ENCODE measurements at regions not wholly inside any gene's neighbourhood (a gene's known extent, or its start where the extent isn't known, plus 50 kb on each side); places are given as distances from the start of the nearest gene placed in this dataset.

- Histone ChIP-seq H3K36me3 (ENCODE audit: insufficient read depth, low read length) (no peaks in the 10 kb centered on the region), H3K27ac (ENCODE audit: low read length) (peak overlapping the region; percentile 99), H3K4me2 (ENCODE audit: low read length) (peak overlapping the region; percentile 83), H3K4me3 (ENCODE audit: low read length) (peak overlapping the region; percentile 57), H3F3A (ENCODE audit: insufficient read depth, low read length, poor library complexity, severe bottlenecking) (peaks cover 25% of the 10 kb centered on the region), H3K9me3 (ENCODE audit: low read length) (no peaks in the 10 kb centered on the region), H3K27me3 (ENCODE audit: insufficient read depth, low read depth, low read length) (no peaks in the 10 kb centered on the region), H3K79me2 (replicated peaks; ENCODE audit: insufficient read depth, low read length) (no peaks in the 10 kb centered on the region), H3K9me2 (ENCODE audit: insufficient read depth, low read length) (no peaks in the 10 kb centered on the region), H2AFZ (ENCODE audit: low read depth, low read length) (peak overlapping the region; percentile 40), H3K9ac (ENCODE audit: low read length) (peak overlapping the region; percentile 67), H4K20me1 (ENCODE audit: insufficient read depth) (no peaks in the 10 kb centered on the region)
- peak; percentile 90 for TF ChIP-seq REST (IDR thresholded peaks at IDR 0.05; ENCODE audit: borderline replicate concordance)
- peak; percentile 33 for TF ChIP-seq TAF1 (IDR thresholded peaks at IDR 0.05; ENCODE audit: low read depth)
- peak; percentile 50 for TF ChIP-seq MXI1 (conservative IDR thresholded peaks at IDR 0.05; ENCODE audit: poor library complexity, severe bottlenecking)
- no peak for TF ChIP-seq CTCF (IDR thresholded peaks at IDR 0.05; ENCODE audit: poor library complexity, severe bottlenecking)
- TF ChIP-seq SMC3 (conservative IDR thresholded peaks at IDR 0.05; ENCODE audit: poor library complexity): peak; percentile 59
- TF ChIP-seq EZH2 (IDR thresholded peaks at IDR 0.05; ENCODE audit: borderline replicate concordance, insufficient read depth, low read length, poor library complexity, severe bottlenecking): no peak
- TF ChIP-seq POLR2AphosphoS5 (IDR thresholded peaks at IDR 0.05): peak; percentile 80
- TF ChIP-seq RAD21 (conservative IDR thresholded peaks at IDR 0.05): peak; percentile 61
- TF ChIP-seq EP300 (conservative IDR thresholded peaks at IDR 0.05; ENCODE audit: poor library complexity, severe bottlenecking): peak; percentile 98
Measured at GRCh38 chr13:32947411-32948276, 68.6 kb upstream of the KL start.

- no peaks in the 10 kb centered on the region for H4K20me1 ChIP-seq (ENCODE audit: insufficient read depth)
- no peaks in the 10 kb centered on the region for H3K36me3 ChIP-seq (ENCODE audit: insufficient read depth, low read length)
- no peak for TF ChIP-seq MXI1 (conservative IDR thresholded peaks at IDR 0.05; ENCODE audit: poor library complexity, severe bottlenecking)
- TF ChIP-seq RAD21 (conservative IDR thresholded peaks at IDR 0.05): no peak
- no peak for TF ChIP-seq POLR2AphosphoS5 (IDR thresholded peaks at IDR 0.05)
- no peak for TF ChIP-seq TAF1 (IDR thresholded peaks at IDR 0.05; ENCODE audit: low read depth)
- TF ChIP-seq EZH2 (IDR thresholded peaks at IDR 0.05; ENCODE audit: borderline replicate concordance, insufficient read depth, low read length, poor library complexity, severe bottlenecking): no peak
- TF ChIP-seq CTCF (IDR thresholded peaks at IDR 0.05; ENCODE audit: poor library complexity, severe bottlenecking): no peak
- TF ChIP-seq REST (IDR thresholded peaks at IDR 0.05; ENCODE audit: borderline replicate concordance): no peak
- TF ChIP-seq EP300 (conservative IDR thresholded peaks at IDR 0.05; ENCODE audit: poor library complexity, severe bottlenecking): no peak
- no peak for TF ChIP-seq SMC3 (conservative IDR thresholded peaks at IDR 0.05; ENCODE audit: poor library complexity)
Measured at GRCh38 chr13:32949820-32950219, 66.4 kb upstream of the KL start.

More at GRCh38 chr13:32949820-32950219, 66.4 kb upstream of the KL start:
- no peak overlapping the region for H3K4me3 ChIP-seq (ENCODE audit: low read length)
- H3K79me2 ChIP-seq (replicated peaks; ENCODE audit: insufficient read depth, low read length): no peaks in the 10 kb centered on the region
- H2AFZ ChIP-seq (ENCODE audit: low read depth, low read length): peak overlapping the region; percentile 23
- no peaks in the 10 kb centered on the region for H3K9me3 ChIP-seq (ENCODE audit: low read length)
- H3K27me3 ChIP-seq (ENCODE audit: insufficient read depth, low read depth, low read length): no peaks in the 10 kb centered on the region
- H3K9me2 ChIP-seq (ENCODE audit: insufficient read depth, low read length): no peaks in the 10 kb centered on the region
- H3K4me2 ChIP-seq (ENCODE audit: low read length): no peak overlapping the region
- H3F3A ChIP-seq (ENCODE audit: insufficient read depth, low read length, poor library complexity, severe bottlenecking): peaks cover 22% of the 10 kb centered on the region
- H3K9ac ChIP-seq (ENCODE audit: low read length): no peak overlapping the region
- H3K27ac ChIP-seq (ENCODE audit: low read length): peak overlapping the region; percentile 99
